GM12878 (cell line): ENCODE measurements at regions not wholly inside any gene's neighbourhood (a gene's known extent, or its start where the extent isn't known, plus 50 kb on each side); places are given as distances from the start of the nearest gene placed in this dataset.

Experiments used
- ATAC-seq: fragments of 200-7000 bp; cut with Tn5 transposase; 3 replicates; pipeline ENCODE4 v1.9.1; 2020; ENCODE audit warnings: mild to moderate bottlenecking, moderate library complexity
- BruUV-seq: library from RNA; stranded (reverse); fragments of 400-500 nt; replicated peaks from 2 replicates; lab custom pipeline; 2021; lab: Mats Ljungman, UMichigan
- CTCF ChIA-PET: fragments of 300-600 bp; sonication (Branson Sonifier 250); formaldehyde crosslinking; extraction: SDS; loops from one replicate; lab custom pipeline; 2021; ENCODE audit warnings: inconsistent platforms; lab: Yijun Ruan, JAX
- POLR2A ChIA-PET: fragments of 350-600 bp; formaldehyde crosslinking; extraction: SDS; loops from one replicate; lab custom pipeline; 2021; ENCODE audit warnings: inconsistent platforms; lab: Charles Lee
- RAD21 ChIA-PET: fragments of 300-600 bp; sonication (Branson Sonifier 250); formaldehyde crosslinking; loops from one replicate; lab custom pipeline; 2023; ENCODE audit warnings: antibody characterized with exemption; ENCODE audit not compliant: unreplicated experiment; lab: Charles Lee
- SMC1A ChIA-PET: fragments of 300-600 bp; sonication (Branson Sonifier 250); formaldehyde crosslinking; loops from one replicate; lab custom pipeline; 2023; ENCODE audit not compliant: unreplicated experiment, uncharacterized antibody; lab: Charles Lee
- DNase-seq: peaks from one replicate; pipeline ENCODE4 v3.0.0-alpha.2; 2011; ENCODE audit warnings: low read depth, low spot score
- FAIRE-seq: peaks from 3 replicates; lab custom pipeline; 2011; peaks lifted over from hg19 to GRCh38; lab: Jason Lieb, UNC
- H2AFZ ChIP-seq: 2 replicates; pipeline ENCODE4 v1.6.0; 2011; ENCODE audit warnings: low read depth, low read length, control low read depth; ENCODE audit not compliant: control insufficient read depth
- H3K27ac ChIP-seq: 2 replicates; pipeline ENCODE4 v1.5.1; 2011; ENCODE audit warnings: control low read depth; ENCODE audit not compliant: control insufficient read depth, insufficient read depth
- H3K27me3 ChIP-seq, 2 experiments: replicated peaks in 1 of 2; 2 replicates each; pipeline versions ENCODE4 v1.6.0 to v1.6.1; 2011; ENCODE audit warnings: low read length in 1 of 2; ENCODE audit not compliant: control insufficient read depth in 2 of 2, insufficient read depth in 2 of 2
- H3K36me3 ChIP-seq, 2 experiments: 2 replicates each; pipeline ENCODE4 v1.5.1; 2011; ENCODE audit warnings: low read length in 1 of 2; ENCODE audit not compliant: control insufficient read depth in 2 of 2, insufficient read depth in 2 of 2
- H3K4me1 ChIP-seq: 2 replicates; pipeline ENCODE4 v1.6.1; 2011; ENCODE audit warnings: mild to moderate bottlenecking, low read length, moderate library complexity, mixed read lengths; ENCODE audit not compliant: control insufficient read depth, insufficient read depth
- H3K4me2 ChIP-seq: 2 replicates; pipeline ENCODE4 v1.6.0; 2011; ENCODE audit warnings: control low read depth; ENCODE audit not compliant: control insufficient read depth, insufficient read depth
- H3K4me3 ChIP-seq: fragments of 200-600 bp; sonication (generic); 2 replicates; pipeline ENCODE4 v1.5.1; 2016
- H3K79me2 ChIP-seq: 2 replicates; pipeline ENCODE4 v1.6.0; 2011; ENCODE audit warnings: low read length; ENCODE audit not compliant: control insufficient read depth, insufficient read depth
- H3K9ac ChIP-seq: 2 replicates; pipeline ENCODE4 v1.8.0; 2011; ENCODE audit warnings: low read length, control low read depth, mixed read lengths; ENCODE audit not compliant: control insufficient read depth, insufficient read depth
- H3K9me3 ChIP-seq: replicated peaks from 3 replicates; pipeline ENCODE4 v1.5.1; 2011; ENCODE audit warnings: mild to moderate bottlenecking, low read length; ENCODE audit not compliant: control insufficient read depth, insufficient read depth
- H4K20me1 ChIP-seq: 2 replicates; pipeline ENCODE4 v1.6.0; 2011; ENCODE audit not compliant: control insufficient read depth, insufficient read depth
- BCLAF1 ChIP-seq: fragments of 450-650 bp; IDR thresholded peaks from 2 replicates; pipeline ENCODE4 v1.6.1; 2017; ENCODE audit warnings: antibody characterized with exemption, mild to moderate bottlenecking, moderate library complexity
- GABPA ChIP-seq: IDR thresholded peaks from 2 replicates; pipeline ENCODE4 v1.6.1; 2014; ENCODE audit warnings: antibody characterized with exemption, low read depth, mild to moderate bottlenecking, inconsistent platforms
- HDAC2 ChIP-seq: fragments of 200-600 bp; sonication (generic); IDR thresholded peaks from 2 replicates; pipeline ENCODE4 v1.6.1; 2017
- LARP7 ChIP-seq: fragments of 450-650 bp; IDR thresholded peaks from 2 replicates; pipeline ENCODE4 v1.6.1; 2017; ENCODE audit warnings: mild to moderate bottlenecking
- NFXL1 ChIP-seq: fragments of 450-650 bp; IDR thresholded peaks from 2 replicates; pipeline ENCODE4 v1.6.1; 2017; ENCODE audit warnings: antibody characterized with exemption, mild to moderate bottlenecking, borderline replicate concordance
- NR2C2 ChIP-seq: IDR thresholded peaks from 2 replicates; pipeline ENCODE4 v1.6.1; 2011; ENCODE audit warnings: borderline replicate concordance, low read depth; ENCODE audit not compliant: control insufficient read depth, insufficient read length
- POLR2A ChIP-seq: IDR thresholded peaks from 2 replicates; pipeline ENCODE4 v1.6.1; 2011; ENCODE audit warnings: low read depth, mild to moderate bottlenecking, low read length
- RB1 ChIP-seq: fragments of 450-650 bp; formaldehyde crosslinking; IDR thresholded peaks from 2 replicates; pipeline ENCODE4 v1.6.1; 2017; ENCODE audit warnings: mild to moderate bottlenecking, borderline replicate concordance
- SIN3A ChIP-seq: IDR thresholded peaks from 2 replicates; pipeline ENCODE4 v1.6.1; 2012; ENCODE audit warnings: low read depth, low read length, improper control_type of control experiment
- SKIL ChIP-seq: fragments of 450-650 bp; IDR thresholded peaks from 2 replicates; pipeline ENCODE4 v1.6.1; 2017; ENCODE audit warnings: mild to moderate bottlenecking, low read depth, inconsistent platforms; ENCODE audit not compliant: poor library complexity, severe bottlenecking
- TBL1XR1 ChIP-seq: IDR thresholded peaks from 2 replicates; pipeline ENCODE4 v1.6.1; 2012; ENCODE audit warnings: low read depth, low read length, improper control_type of control experiment
- TCF12 ChIP-seq: IDR thresholded peaks from 2 replicates; pipeline ENCODE4 v1.6.1; 2011; ENCODE audit warnings: low read depth, mild to moderate bottlenecking, low read length
- WRNIP1 ChIP-seq: IDR thresholded peaks from 2 replicates; pipeline ENCODE4 v1.6.1; 2011; ENCODE audit warnings: low read depth, low read length, improper control_type of control experiment, borderline replicate concordance
- YY1 ChIP-seq: IDR thresholded peaks from 2 replicates; pipeline ENCODE4 v1.6.1; 2011; ENCODE audit warnings: low read depth, mild to moderate bottlenecking, low read length
- in situ Hi-C: fragments of 300-500 bp; cut with MboI; formaldehyde crosslinking; loops from 9 replicates; pipeline ENCODE4 v1.14.3; 2018; ENCODE audit warnings: mixed read lengths
- intact Hi-C: fragments of 100-400 bp; cut with micrococcal nuclease; formaldehyde crosslinking; loops from one replicate; pipeline ENCODE4 v1.14.2; 2022; ENCODE audit not compliant: unreplicated experiment

GRCh38 chr6:50102676-50103075 is 52.9 kb upstream of the DEFB112 start:
- BruUV-seq = no TSS peak
- TF ChIP-seq NR2C2 (no peak), TBL1XR1 (no peak), WRNIP1 (no peak), NFXL1 (no peak), SKIL (no peak), GABPA (no peak), YY1 (no peak), RB1 (no peak), HDAC2 (no peak), POLR2A (no peak), SIN3A (no peak), TCF12 (no peak), BCLAF1 (no peak), LARP7 (no peak)
- CTCF ChIA-PET = no interaction called here

More at GRCh38 chr6:50102676-50103075, 52.9 kb upstream of the DEFB112 start:
- H3K36me3 ChIP-seq = no peaks in the 10 kb centered on the region
- no peak overlapping the region for H3K27ac ChIP-seq
- no peak overlapping the region for H2AFZ ChIP-seq
- no peak overlapping the region for H3K4me3 ChIP-seq
- FAIRE-seq (no peak), DNase-seq (no peak), ATAC-seq (no peak)
- in situ Hi-C loops = no loop called here
- SMC1A ChIA-PET = no interaction called here
- RAD21 ChIA-PET = no interaction called here
- no peak overlapping the region for H3K4me2 ChIP-seq
- H3K27me3 ChIP-seq = no peaks in the 10 kb centered on the region
- H3K4me1 ChIP-seq = no peaks in the 10 kb centered on the region
- H3K9ac ChIP-seq = no peak overlapping the region
- POLR2A ChIA-PET = no interaction called here
- no peaks in the 10 kb centered on the region for H4K20me1 ChIP-seq
- intact Hi-C loops = no loop called here
- H3K9me3 ChIP-seq = no peaks in the 10 kb centered on the region
- H3K79me2 ChIP-seq = no peaks in the 10 kb centered on the region
